ENCODE measurements at regions not wholly inside any gene's neighbourhood (a gene's known extent, or its start where the extent isn't known, plus 50 kb on each side); places are given as distances from the start of the nearest gene placed in this dataset.

DNA sequence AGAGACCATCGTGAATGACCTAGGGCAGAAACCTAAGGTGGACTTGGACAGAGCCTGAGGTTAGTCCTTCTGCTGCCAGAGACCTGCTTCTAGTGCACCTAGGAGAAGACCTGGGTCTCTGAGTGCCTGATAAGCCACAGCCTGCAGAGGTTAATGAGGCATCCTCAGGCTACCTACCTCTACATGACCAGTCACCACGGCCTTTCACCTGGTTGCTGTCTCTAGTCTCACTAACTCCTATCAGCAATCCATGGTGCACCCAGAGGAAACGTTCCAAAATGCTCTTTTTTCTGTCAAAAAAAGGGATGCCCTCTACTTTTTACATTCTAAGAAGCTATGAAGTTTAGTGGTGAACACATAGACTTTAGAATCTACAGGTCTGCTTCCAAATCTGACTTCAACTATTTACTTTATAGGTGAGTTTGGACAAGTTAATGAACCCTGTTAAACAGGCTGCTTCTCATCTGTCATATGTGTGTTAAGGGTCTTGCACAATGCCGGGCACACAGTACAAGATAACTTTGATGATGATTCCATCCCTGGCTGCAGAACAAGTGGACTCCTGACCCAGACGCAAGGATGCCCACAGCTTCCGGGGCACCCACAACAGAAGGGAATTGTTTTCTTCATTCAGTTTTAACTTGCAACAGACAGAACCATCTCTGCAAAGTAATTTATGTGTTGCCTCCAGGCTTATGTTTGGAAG is 469.9 kb upstream of the CDH5 start:
- no peak for TF ChIP-seq GATA3 (IDR thresholded peaks at IDR 0.05; ENCODE audit: low read depth, low read length)
- no peak for TF ChIP-seq GATA2 (IDR thresholded peaks at IDR 0.05; ENCODE audit: low read depth, low read length)
